Inflammatory macrophage treated with lipopolysaccharide for 1 hour (primary cell): ENCODE measurements at regions not wholly inside any gene's neighbourhood (a gene's known extent, or its start where the extent isn't known, plus 50 kb on each side); places are given as distances from the start of the nearest gene placed in this dataset.
A peak's percentile ranks its signal among the peaks of the same experiment; 100 is the strongest.

Source experiments
- DNase-seq, 2 donors: peaks; one replicate each; pipeline ENCODE4 v3.0.0-alpha.2; 2020 to 2022

GRCh38 chr1:87733386-87733785 lies 404.7 kb downstream of the LMO4 start:
- DNase-seq = peak in 1 of 2 donors; percentile 12

GRCh38 chr1:87735750-87736149 lies 407.1 kb downstream of the LMO4 start:
- DNase-seq = no peak

- no peak for DNase-seq
Observed at GRCh38 chr1:87739141-87739540, 410.5 kb downstream of the LMO4 start.

- no peak for DNase-seq
Observed at GRCh38 chr1:87739704-87740103, 411.0 kb downstream of the LMO4 start.

GRCh38 chr1:87743256-87743655 lies 414.6 kb downstream of the LMO4 start:
- DNase-seq = no peak

- DNase-seq = no peak
Observed at GRCh38 chr1:87744056-87744455, 415.4 kb downstream of the LMO4 start.

- no peak for DNase-seq
Observed at GRCh38 chr1:87744763-87745162, 416.1 kb downstream of the LMO4 start.

- DNase-seq = no peak
Observed at GRCh38 chr1:87753366-87753765, 424.7 kb downstream of the LMO4 start.

- no peak for DNase-seq
Observed at GRCh38 chr1:87754139-87754538, 425.5 kb downstream of the LMO4 start.

- DNase-seq = no peak
Observed at GRCh38 chr1:87757676-87758075, 429.0 kb downstream of the LMO4 start.

- no peak for DNase-seq
Observed at GRCh38 chr1:87759421-87760087, 430.9 kb downstream of the LMO4 start.

- no peak for DNase-seq
Observed at GRCh38 chr1:87760155-87760554, 431.5 kb downstream of the LMO4 start.

- DNase-seq = no peak
Observed at GRCh38 chr1:87760654-87761053, 432.0 kb downstream of the LMO4 start.

GRCh38 chr1:87763483-87763882 lies 434.8 kb downstream of the LMO4 start:
- DNase-seq = peak; percentile 7 to 23

- DNase-seq = no peak
Observed at GRCh38 chr1:87765057-87765680, 436.5 kb downstream of the LMO4 start.

GRCh38 chr1:87765681-87766070 lies 437.0 kb downstream of the LMO4 start:
- DNase-seq = no peak

- DNase-seq = no peak
Observed at GRCh38 chr1:87766737-87767136, 438.1 kb downstream of the LMO4 start.

GRCh38 chr1:87778896-87779295 lies 450.2 kb downstream of the LMO4 start:
- DNase-seq = no peak

GRCh38 chr1:87781554-87781953 lies 452.9 kb downstream of the LMO4 start:
- DNase-seq = no peak

GRCh38 chr1:87783315-87783714 lies 454.6 kb downstream of the LMO4 start:
- no peak for DNase-seq

GRCh38 chr1:87785386-87785785 lies 456.7 kb downstream of the LMO4 start:
- peak in 1 of 2 donors; percentile 2 for DNase-seq

- DNase-seq = no peak
Observed at GRCh38 chr1:87786229-87786628, 457.5 kb downstream of the LMO4 start.

- no peak for DNase-seq
Observed at GRCh38 chr1:87786861-87787545, 458.3 kb downstream of the LMO4 start.

GRCh38 chr1:87787551-87787950 lies 458.9 kb downstream of the LMO4 start:
- DNase-seq = no peak
